HG03045 (cell line): ENCODE measurements at regions not wholly inside any gene's neighbourhood (a gene's known extent, or its start where the extent isn't known, plus 50 kb on each side); places are given as distances from the start of the nearest gene placed in this dataset.

Experiments
- ATAC-seq: cut with Tn5 transposase; IDR thresholded peaks from one replicate; pipeline ENCODE4 v1.9.1; 2021; ENCODE audit warnings: mild to moderate bottlenecking, moderate library complexity; ENCODE audit not compliant: unreplicated experiment

DNA sequence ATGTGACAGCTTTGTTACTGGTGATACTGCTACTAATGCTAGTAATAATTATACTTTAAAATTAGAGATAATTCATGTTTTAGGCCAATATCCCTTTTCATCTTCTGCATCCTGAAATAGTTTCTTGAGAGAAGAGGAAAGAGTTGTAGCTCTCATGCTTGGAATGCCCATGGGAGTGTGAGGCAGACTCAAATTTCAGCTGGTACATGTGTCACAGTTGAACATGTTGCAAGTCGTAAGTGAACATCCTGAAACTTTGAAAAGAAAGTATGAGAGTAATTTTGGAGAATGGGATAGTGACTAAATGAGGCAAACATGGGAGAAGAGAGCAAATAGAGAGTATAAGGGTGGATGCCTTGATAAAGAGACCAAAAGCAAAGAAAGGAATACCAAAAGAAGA, 168.0 kb downstream of the TMTC3 start:
- no peak for ATAC-seq

- ATAC-seq = no peak
These were observed 168.6 kb downstream of the TMTC3 start for GRCh38 chr12:88310666-88311065.

DNA sequence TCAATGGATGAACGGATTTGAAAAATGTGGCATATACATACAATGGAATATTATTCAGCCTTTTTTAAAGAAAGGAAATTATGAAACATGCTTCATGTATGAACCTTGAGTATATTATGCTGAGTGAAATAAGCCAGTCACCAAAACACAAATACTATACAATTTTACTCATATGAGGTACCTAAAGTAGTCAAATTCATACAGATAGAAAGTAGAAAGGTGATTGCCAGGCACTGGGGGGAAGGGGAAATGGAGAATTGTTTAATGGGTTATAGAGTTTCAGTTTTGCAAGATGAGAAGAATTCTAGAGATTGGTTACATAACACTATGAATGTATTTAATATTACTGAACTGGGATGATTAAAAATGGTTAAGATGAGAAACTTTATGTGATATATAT, 171.4 kb downstream of the TMTC3 start:
- ATAC-seq = no peak

DNA sequence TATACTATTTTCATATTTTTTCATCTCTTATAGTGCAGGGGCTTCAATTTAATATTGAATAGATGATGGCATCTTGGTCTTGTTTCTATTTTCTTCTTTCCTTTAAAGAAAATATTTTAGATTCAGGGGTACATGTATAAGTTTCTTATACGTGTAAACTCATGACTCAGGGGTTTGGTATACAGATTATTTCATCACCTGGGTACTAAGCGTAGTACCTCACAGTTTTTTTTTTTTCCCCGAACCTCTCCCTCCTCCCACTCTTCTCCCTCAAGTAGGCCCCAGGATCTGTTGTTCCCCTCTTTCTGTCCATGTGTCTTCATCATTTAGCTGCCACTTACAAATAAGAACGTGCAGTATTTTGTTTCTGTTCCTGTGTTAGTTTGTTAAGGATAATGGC, 172.6 kb downstream of the TMTC3 start:
- ATAC-seq = no peak

DNA sequence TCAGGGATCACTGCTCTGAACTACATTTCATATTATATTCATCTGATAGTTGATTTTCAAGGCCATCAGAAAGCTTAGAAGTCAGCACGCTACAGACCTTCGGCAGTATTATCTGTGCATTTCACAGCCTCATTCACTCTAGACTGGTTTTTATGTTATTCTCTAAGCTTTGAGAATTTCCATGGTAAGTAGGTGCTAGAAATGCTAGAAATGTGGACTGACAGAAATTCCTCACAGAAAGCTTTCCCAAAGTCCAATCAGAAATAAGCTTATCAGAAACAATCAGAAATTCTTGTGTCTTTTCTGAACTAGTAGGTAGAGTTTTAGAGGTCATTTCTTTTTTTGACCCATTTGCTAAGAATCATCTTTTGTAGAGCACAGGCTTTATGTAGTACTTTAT, 176.6 kb downstream of the TMTC3 start:
- no peak for ATAC-seq

GRCh38 chr12:88325076-88325815, 183.1 kb downstream of the TMTC3 start:
- no peak for ATAC-seq

GRCh38 chr12:88325816-88326189, 183.7 kb downstream of the TMTC3 start:
- ATAC-seq = no peak

- ATAC-seq = no peak
These were observed 185.2 kb downstream of the TMTC3 start for GRCh38 chr12:88327276-88327675.

DNA sequence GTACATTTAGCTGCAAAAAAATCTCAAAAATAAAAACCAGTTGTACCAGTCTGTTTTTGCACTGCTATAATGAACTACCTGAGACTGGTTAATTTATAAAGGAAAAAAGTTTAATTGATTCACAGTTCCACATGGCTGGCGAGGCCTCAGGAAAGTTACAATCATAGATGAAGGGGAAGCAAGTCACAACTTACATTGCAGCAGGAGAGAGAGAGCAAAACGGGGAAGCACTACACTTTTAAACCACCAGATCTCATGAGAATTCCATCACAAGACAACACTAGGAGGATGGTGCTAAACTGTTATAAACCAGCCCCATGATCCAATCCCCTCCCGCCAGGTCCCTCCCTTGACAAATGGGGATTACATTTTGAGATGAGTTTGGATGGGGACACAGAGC, 186.0 kb downstream of the TMTC3 start:
- ATAC-seq = no peak

- no peak for ATAC-seq
These were observed 187.7 kb downstream of the TMTC3 start for GRCh38 chr12:88329833-88330232.

- peak; percentile 70 for ATAC-seq
These were observed 192.2 kb downstream of the TMTC3 start for GRCh38 chr12:88334271-88334670.

GRCh38 chr12:88336076-88336739, 194.1 kb downstream of the TMTC3 start:
- ATAC-seq = no peak

DNA sequence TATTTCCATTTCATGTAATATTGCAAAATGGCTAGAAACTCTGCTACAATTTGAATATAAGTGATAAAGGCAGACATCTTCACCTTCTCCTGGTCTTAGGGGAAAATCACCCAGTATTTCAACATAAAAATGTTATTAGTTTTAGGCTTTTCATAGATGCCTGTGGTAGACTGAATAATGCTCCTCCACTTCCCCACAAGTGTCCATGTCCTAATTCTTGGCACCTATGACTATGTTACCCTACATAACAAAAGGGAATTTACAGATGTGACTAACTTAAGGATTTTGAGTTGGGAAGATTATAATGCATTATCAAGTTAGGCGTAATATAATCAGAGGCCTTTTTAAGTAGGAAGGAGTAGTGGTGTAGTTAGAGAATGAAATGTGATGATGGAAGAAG, 196.4 kb downstream of the TMTC3 start:
- no peak for ATAC-seq

DNA sequence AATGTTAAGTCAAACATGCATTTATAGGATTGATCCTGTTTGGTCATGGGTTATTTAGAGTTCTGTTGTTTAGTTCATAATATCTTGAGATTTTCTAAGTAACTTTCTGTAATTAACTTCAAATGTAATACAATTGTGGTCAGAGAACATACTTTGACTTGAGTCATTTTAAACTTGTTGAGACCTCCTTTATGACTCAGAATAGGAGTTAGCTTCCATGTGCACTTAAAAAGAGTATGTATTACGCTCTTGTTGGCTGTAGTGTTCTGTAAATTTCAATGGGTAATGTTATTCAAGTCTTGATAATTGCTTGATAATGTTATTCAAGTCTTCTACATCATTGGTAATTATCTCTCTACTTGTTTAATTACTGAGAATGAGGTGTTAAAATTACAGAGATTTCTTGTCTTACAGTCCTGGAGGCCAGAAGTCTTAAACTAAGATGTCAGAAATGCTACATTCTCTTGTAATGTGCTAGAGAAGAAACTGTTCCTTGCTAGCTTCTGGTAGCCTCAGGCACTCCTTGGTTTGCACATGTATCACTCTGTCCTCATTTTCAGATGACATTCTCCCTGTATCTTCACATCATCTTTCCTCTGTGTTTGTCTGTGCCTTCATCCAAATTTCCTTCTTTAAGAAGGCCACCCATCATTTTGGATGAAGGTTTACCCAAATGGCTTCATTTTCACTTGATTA, 197.3 kb downstream of the TMTC3 start:
- no peak for ATAC-seq

GRCh38 chr12:88339966-88340365, 197.9 kb downstream of the TMTC3 start:
- ATAC-seq = no peak

DNA sequence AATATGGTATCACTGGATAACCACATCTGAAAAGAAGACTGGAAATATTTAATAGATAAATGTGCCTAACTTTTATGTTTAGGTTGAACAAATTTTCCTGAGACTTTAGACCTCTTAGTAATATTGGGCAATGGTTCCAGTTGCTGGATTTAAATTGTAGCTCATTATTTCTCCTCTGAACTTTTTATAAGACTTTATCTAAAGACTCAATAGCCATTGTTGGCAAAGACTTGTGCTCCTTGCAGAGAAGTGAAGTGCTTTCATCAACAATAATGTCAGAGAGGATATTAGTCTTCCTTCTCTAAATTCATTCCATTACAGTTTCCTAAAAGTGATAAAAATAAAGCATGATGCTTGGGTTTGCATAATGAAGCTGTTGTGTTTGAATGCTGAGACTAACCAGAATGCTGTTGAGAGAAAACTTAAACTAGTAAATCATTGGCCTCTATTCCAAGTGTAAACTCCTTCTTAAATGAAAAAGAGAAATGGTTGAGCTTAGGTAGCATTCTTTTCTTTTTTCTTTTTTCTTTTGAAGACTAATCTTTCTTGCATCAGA, 200.2 kb downstream of the TMTC3 start:
- no peak for ATAC-seq

DNA sequence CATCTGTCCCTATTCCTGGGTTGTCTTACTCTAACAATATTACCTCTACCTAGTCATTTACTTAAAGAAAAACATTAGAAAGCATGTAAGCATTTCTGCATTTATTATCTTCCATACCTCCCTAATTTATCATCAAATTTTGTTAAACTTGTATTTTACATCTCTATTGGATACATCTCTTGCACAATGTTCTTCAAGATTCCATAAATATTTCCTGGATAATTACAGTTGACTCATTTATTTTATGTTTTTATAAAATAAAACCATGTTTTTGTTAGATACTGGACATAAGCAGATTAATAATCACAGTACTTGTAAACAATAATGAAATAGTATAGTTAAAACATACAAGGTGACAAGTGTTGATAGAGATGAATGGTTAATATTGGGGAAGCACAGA, 209.0 kb downstream of the TMTC3 start:
- ATAC-seq = no peak

DNA sequence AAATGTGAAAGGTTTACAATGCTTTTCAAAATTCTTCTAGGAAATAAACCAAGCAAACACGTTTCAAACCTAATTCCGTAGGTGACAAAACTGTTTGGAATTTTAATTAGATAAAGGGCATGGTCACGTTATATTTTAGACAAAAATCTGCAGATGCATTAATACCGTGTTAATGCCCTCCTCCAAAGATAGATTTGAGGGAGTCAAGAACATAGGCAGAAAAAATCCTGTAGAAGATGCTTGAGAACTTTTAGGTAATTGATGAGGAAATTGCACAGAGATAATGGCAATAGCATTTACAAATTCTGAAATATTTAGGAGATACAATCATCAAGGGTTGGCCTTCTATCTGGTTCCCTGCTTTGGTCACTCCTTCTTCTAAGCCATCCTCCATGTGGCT, 212.6 kb downstream of the TMTC3 start:
- ATAC-seq = no peak

- no peak for ATAC-seq
These were observed 218.2 kb downstream of the TMTC3 start for GRCh38 chr12:88360343-88360742.

- no peak for ATAC-seq
These were observed 218.8 kb downstream of the KITLG start for GRCh38 chr12:88361493-88361892.

GRCh38 chr12:88362439-88362838, 217.8 kb downstream of the KITLG start:
- ATAC-seq = no peak

DNA sequence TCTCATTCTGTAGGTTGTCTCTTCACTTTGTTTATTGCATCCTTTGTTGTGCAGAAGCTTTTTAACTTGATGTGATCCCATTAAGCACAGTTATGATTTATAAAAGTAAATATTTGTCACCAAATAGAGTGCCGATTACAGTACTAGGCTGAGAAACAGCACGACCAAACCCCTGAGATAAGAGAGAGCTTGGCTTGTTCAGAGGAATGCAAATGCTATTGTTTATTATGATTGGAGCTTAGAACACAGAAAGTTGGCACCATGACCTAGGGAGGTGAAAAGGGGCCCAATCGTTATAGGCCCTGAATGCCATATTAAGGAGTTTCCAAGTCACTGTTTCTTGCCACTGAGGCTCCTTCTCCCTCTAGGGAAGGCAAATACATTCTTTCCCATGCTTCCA, 214.9 kb downstream of the KITLG start:
- no peak for ATAC-seq
